HUES48 (cell line): ENCODE measurements at regions not wholly inside any gene's neighbourhood (a gene's known extent, or its start where the extent isn't known, plus 50 kb on each side); places are given as distances from the start of the nearest gene placed in this dataset.
"Not testable (repeated sequence)": the region's sequence is repeated elsewhere in the genome, so short reads cannot be mapped to it uniquely, and the experiment has no call there.

Experiments used
- H3K27ac ChIP-seq: one replicate; pipeline ENCODE4 v1.7.0; 2013; ENCODE audit warnings: low read depth, low read length, inconsistent platforms
- H3K27me3 ChIP-seq: 2 replicates; pipeline ENCODE4 v1.6.1; 2013; ENCODE audit warnings: mild to moderate bottlenecking, low read length; ENCODE audit not compliant: control insufficient read depth, insufficient read depth
- H3K36me3 ChIP-seq: 2 replicates; pipeline ENCODE4 v1.6.1; 2013; ENCODE audit warnings: low read length; ENCODE audit not compliant: control insufficient read depth, insufficient read depth
- H3K4me1 ChIP-seq: 2 replicates; pipeline ENCODE4 v1.6.1; 2013; ENCODE audit warnings: mild to moderate bottlenecking, low read length; ENCODE audit not compliant: control insufficient read depth, insufficient read depth
- H3K4me3 ChIP-seq: 2 replicates; pipeline ENCODE4 v1.5.1; 2013; ENCODE audit warnings: mild to moderate bottlenecking, low read depth, low read length
- H3K9ac ChIP-seq: 2 replicates; pipeline ENCODE4 v1.6.1; 2013; ENCODE audit warnings: mild to moderate bottlenecking, low read depth, low read length, moderate library complexity
- H3K9me3 ChIP-seq: 2 replicates; pipeline ENCODE4 v1.6.1; 2013; ENCODE audit warnings: low read length; ENCODE audit not compliant: control insufficient read depth, insufficient read depth

GRCh38 chr1:220475608-220476007, 52.3 kb upstream of the MARK1 start:
- not testable (repeated sequence) for H3K27me3 ChIP-seq, H3K9ac ChIP-seq, H3K4me1 ChIP-seq, H3K4me3 ChIP-seq, H3K36me3 ChIP-seq, H3K27ac ChIP-seq, H3K9me3 ChIP-seq

DNA sequence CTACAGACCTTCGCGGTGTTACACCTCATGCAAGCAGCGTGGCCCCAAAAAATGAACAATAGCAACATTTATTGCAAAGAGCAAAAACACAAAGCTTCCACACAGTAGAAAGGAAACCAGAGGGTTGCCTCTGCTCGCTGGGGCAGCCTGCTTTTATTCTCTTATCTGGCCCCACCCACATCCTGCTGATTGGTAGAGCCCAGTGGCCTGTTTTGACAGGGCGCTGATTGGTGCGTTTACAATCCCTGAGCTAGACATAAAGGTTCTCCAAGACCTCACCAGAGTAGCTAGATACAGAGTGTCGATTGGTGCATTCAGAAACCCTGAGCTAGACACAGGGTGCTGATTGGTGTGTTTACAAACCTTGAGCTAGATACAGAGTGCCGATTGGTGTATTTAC, 52.8 kb upstream of the MARK1 start:
- H3K4me1 ChIP-seq, H3K27ac ChIP-seq, H3K4me3 ChIP-seq, H3K36me3 ChIP-seq, H3K9ac ChIP-seq, H3K27me3 ChIP-seq, H3K9me3 ChIP-seq: not testable (repeated sequence)

- no peak overlapping the region for H3K4me3 ChIP-seq
- no peaks in the 10 kb centered on the region for H3K27me3 ChIP-seq
- H3K9ac ChIP-seq: no peak overlapping the region
These were observed 54.5 kb upstream of the MARK1 start for GRCh38 chr1:220473440-220473839.

GRCh38 chr1:220462752-220463151, 65.2 kb upstream of the MARK1 start:
- Histone ChIP-seq H3K9ac (no peak overlapping the region), H3K27me3 (no peaks in the 10 kb centered on the region), H3K9me3 (no peaks in the 10 kb centered on the region; the same call in 1 of the 2 replicates), H3K36me3 (no peaks in the 10 kb centered on the region), H3K4me3 (no peak overlapping the region), H3K27ac (no peak overlapping the region), H3K4me1 (no peaks in the 10 kb centered on the region)

More at GRCh38 chr1:220473440-220473839, 54.5 kb upstream of the MARK1 start:
- Histone ChIP-seq H3K9me3 (no peaks in the 10 kb centered on the region), H3K27ac (no peak overlapping the region), H3K4me1 (no peaks in the 10 kb centered on the region), H3K36me3 (no peaks in the 10 kb centered on the region)

DNA sequence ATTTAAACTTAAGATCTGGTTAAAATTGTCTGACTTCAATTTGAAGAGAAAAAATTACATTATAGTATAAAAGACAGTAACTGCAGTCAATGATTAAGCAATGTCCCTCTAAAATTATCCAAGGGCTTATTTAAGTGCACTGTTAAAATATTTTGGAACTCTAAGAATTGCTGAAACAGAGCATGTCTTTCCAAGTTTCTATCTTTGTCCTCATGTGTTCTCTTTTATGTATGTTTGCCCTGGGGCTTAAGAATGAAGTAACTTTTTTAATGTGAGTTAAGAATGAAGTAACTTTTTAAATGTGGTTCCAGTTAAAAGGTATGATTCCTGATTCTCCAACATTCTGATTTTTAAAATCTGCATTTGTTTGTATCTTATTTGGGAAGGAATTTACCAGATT, 69.0 kb upstream of the MARK1 start:
- Histone ChIP-seq H3K27ac (no peak overlapping the region), H3K36me3 (no peaks in the 10 kb centered on the region), H3K9me3 (no peaks in the 10 kb centered on the region; the same call in 1 of the 2 replicates), H3K27me3 (no peaks in the 10 kb centered on the region), H3K4me1 (no peaks in the 10 kb centered on the region), H3K9ac (no peak overlapping the region), H3K4me3 (no peak overlapping the region)

DNA sequence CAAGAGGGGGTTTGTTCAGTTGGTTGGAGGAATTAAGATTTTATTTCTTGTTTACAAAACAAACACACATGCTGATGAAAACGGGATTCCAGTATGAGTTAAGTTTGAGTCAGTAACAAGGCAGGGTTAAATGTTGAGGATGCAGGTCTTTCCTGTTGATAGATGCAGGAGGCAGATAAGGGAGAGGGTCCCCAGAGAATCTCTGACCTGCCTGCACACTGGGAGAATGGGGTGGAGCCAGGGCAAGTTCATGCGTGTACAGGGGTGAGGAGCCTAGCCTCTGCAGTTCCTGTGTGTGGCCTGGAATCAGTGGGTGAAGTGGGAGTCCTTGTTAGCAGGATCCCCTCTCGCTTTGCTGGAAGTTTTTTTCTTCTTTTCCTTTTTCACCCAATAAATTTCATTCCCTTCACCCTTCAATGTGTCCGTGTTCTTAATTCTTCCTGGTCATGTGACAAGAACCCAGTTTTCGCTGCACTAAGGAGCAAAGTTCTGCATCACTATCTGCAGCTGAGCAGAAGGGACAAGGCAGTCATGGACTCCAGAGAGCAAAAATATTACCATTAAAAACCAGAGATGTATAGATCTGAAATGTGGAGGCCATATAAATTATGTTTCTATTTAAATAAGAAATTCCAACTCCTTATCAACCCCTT, 69.9 kb upstream of the MARK1 start:
- no peaks in the 10 kb centered on the region for H3K27me3 ChIP-seq
- no peaks in the 10 kb centered on the region for H3K9me3 ChIP-seq
- H3K27ac ChIP-seq: no peak overlapping the region
- H3K36me3 ChIP-seq: no peaks in the 10 kb centered on the region
- H3K4me3 ChIP-seq: no peak overlapping the region
- H3K9ac ChIP-seq: no peak overlapping the region
- no peaks in the 10 kb centered on the region for H3K4me1 ChIP-seq

DNA sequence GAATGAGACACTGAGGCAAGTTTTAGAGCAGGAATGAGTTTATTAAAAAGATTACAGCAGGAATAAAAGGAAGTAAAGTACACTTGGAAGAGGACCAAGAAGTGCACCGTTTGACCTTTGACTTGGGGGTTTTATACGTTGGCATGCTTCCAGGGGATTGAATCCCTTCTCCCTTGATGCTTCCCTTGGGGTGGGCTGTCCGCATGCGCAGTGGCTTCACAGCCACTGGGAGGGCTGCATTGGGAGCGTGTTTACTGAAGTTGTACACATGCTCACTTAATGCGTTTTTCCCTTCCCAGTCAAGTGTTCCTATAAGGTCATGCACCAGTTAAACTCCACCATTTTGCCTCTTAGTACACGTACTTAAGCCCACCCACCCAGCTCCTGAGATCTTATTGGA, 72.4 kb upstream of the MARK1 start:
- Histone ChIP-seq H3K9me3 (no peaks in the 10 kb centered on the region), H3K36me3 (no peaks in the 10 kb centered on the region), H3K27ac (no peak overlapping the region), H3K9ac (no peak overlapping the region), H3K27me3 (no peaks in the 10 kb centered on the region), H3K4me1 (no peaks in the 10 kb centered on the region), H3K4me3 (no peak overlapping the region)

DNA sequence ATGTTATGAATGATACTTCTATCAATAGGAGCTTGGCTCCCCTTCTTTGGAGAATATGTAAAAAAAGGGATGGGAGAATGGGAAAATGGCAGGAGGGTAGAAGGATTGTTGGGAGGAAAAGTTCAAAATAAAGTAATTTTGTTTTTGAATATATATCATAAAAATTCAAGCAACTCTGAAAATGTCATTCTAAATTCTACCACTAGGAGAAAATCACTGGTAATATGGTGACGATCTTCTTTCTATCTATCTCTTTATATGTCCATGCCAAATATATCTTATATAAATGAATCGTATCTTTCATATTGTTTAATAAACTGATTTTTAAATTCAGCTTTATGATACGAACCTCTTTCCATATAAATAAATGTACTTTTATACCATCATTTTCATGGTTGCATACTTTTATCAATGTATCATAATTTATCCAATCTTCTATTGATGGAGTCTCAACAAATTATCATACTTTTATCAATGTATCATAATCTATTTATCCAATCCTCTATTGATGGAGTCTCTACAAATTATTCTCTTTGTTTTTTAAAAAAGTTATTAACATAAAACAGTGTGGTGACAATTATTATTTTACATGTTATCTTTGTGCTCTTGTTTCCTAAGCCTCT, 73.7 kb upstream of the MARK1 start:
- H3K9ac ChIP-seq: no peak overlapping the region
- no peaks in the 10 kb centered on the region for H3K36me3 ChIP-seq
- no peaks in the 10 kb centered on the region for H3K27me3 ChIP-seq
- no peaks in the 10 kb centered on the region for H3K9me3 ChIP-seq
- H3K4me1 ChIP-seq: no peaks in the 10 kb centered on the region
- H3K27ac ChIP-seq: no peak overlapping the region
- no peak overlapping the region for H3K4me3 ChIP-seq

DNA sequence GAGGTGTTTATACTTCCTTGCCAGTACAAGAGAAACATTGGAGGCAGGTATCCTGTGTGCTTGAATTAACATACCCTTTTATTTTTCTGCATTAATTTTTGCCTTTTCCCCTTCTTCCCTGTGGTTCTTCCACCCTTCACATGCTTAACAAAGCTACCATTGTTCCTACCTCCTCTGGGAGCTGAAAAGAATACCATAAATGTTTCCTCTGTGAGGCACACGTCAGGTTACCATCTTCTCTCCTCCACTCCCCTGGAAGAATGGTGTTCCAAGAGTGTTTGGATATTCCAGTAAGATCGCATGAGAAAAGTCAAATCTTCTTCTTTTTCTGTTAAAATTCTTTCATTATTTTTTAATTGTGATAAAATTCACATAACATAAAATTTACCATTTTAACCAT, 74.6 kb upstream of the MARK1 start:
- Histone ChIP-seq H3K9me3 (no peaks in the 10 kb centered on the region), H3K4me3 (no peak overlapping the region), H3K9ac (no peak overlapping the region), H3K36me3 (no peaks in the 10 kb centered on the region), H3K4me1 (no peaks in the 10 kb centered on the region), H3K27ac (no peak overlapping the region), H3K27me3 (no peaks in the 10 kb centered on the region)

DNA sequence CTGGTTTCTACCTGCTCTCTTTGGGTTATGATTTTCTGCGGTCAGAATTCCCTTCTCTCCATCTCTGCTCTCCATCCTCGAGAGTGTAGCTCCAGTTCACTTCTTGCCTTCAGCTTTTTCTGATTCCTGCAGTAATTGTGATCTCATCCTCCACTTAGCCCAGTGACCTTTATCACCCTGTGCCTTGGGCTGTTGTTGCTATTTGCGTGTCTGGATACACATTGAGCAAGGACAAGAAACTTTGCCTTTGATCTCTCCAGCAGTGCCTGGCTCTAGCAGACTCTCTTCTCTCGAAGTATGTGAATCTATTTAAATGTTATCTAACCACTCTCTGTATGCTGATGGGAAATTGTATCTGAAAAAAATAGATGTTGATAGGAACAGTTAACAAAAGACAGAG, 76.4 kb upstream of the MARK1 start:
- Histone ChIP-seq H3K4me3 (no peak overlapping the region), H3K9me3 (no peaks in the 10 kb centered on the region), H3K27ac (no peak overlapping the region), H3K36me3 (no peaks in the 10 kb centered on the region), H3K4me1 (peaks cover 6% of the 10 kb centered on the region; the same call in 1 of the 2 replicates), H3K9ac (no peak overlapping the region), H3K27me3 (no peaks in the 10 kb centered on the region)

DNA sequence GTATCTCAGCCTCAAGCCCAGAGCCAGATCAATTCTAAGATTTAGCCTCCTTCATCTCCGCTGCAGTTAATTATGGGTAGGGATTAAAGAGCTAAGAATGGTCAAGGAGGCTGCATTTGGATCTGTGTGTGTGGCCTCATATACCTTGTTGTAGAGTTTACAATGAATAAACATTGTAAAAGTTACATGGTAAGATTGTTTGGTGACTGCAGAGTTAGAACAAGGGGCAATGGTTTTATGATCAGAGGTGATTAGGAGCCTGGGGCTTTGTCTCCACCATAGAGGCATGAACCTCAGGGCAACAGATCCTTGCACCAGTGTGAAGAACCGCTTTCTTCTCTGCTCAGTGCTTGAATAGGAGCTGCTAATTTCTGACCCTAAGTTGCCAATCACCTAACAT, 77.0 kb upstream of the MARK1 start:
- peaks cover 7% of the 10 kb centered on the region; the same call in 1 of the 2 replicates for H3K4me1 ChIP-seq
- no peaks in the 10 kb centered on the region for H3K36me3 ChIP-seq
- no peak overlapping the region for H3K4me3 ChIP-seq
- H3K27me3 ChIP-seq: no peaks in the 10 kb centered on the region
- no peaks in the 10 kb centered on the region for H3K9me3 ChIP-seq
- no peak overlapping the region for H3K27ac ChIP-seq
- H3K9ac ChIP-seq: no peak overlapping the region
